CD4-positive, alpha-beta T cell treated with Interleukin-10 for 1 hour (primary cell): ENCODE measurements at regions not wholly inside any gene's neighbourhood (a gene's known extent, or its start where the extent isn't known, plus 50 kb on each side); places are given as distances from the start of the nearest gene placed in this dataset.
"Not testable (repeated sequence)": the region's sequence is repeated elsewhere in the genome, so short reads cannot be mapped to it uniquely, and the experiment has no call there.

ENCODE experiments used
- DNase-seq: peaks from one replicate; pipeline ENCODE4 v3.0.0-alpha.2; 2020

- no peak for DNase-seq
These were observed 53.1 kb downstream of the GGTLC2 start for GRCh38 chr22:22697377-22698117.

GRCh38 chr22:22698263-22698750 lies 53.9 kb downstream of the GGTLC2 start:
- no peak for DNase-seq

- no peak for DNase-seq
These were observed 56.2 kb downstream of the GGTLC2 start for GRCh38 chr22:22700631-22701030.

- not testable (repeated sequence) for DNase-seq
These were observed 57.1 kb downstream of the GGTLC2 start for GRCh38 chr22:22701557-22701956.

GRCh38 chr22:22702237-22703202 lies 58.1 kb downstream of the GGTLC2 start:
- peak; percentile 8 for DNase-seq

- DNase-seq: no peak
These were observed 58.8 kb downstream of the GGTLC2 start for GRCh38 chr22:22703203-22703570.

GRCh38 chr22:22703715-22704114 lies 59.3 kb downstream of the GGTLC2 start:
- DNase-seq: no peak

- no peak for DNase-seq
These were observed 59.9 kb downstream of the GGTLC2 start for GRCh38 chr22:22704156-22704946.

GRCh38 chr22:22705328-22706100 lies 61.1 kb downstream of the GGTLC2 start:
- DNase-seq: no peak

GRCh38 chr22:22706253-22706915 lies 62.0 kb downstream of the GGTLC2 start:
- DNase-seq: no peak

GRCh38 chr22:22709719-22710445 lies 65.5 kb downstream of the GGTLC2 start:
- DNase-seq: no peak

- DNase-seq: peak; percentile 73
These were observed 66.5 kb downstream of the GGTLC2 start for GRCh38 chr22:22710719-22711531.

- DNase-seq: no peak
These were observed 67.1 kb downstream of the GGTLC2 start for GRCh38 chr22:22711532-22711913.

- DNase-seq: no peak
These were observed 67.8 kb downstream of the GGTLC2 start for GRCh38 chr22:22712092-22712658.

- DNase-seq: no peak
These were observed 68.4 kb downstream of the GGTLC2 start for GRCh38 chr22:22712666-22713365.

- DNase-seq: no peak
These were observed 69.0 kb downstream of the GGTLC2 start for GRCh38 chr22:22713416-22713815.

GRCh38 chr22:22714600-22715335 lies 70.4 kb downstream of the GGTLC2 start:
- no peak for DNase-seq

- no peak for DNase-seq
These were observed 71.8 kb downstream of the GGTLC2 start for GRCh38 chr22:22716136-22716665.
